ENCODE measurements at regions not wholly inside any gene's neighbourhood (a gene's known extent, or its start where the extent isn't known, plus 50 kb on each side); places are given as distances from the start of the nearest gene placed in this dataset.

DNA sequence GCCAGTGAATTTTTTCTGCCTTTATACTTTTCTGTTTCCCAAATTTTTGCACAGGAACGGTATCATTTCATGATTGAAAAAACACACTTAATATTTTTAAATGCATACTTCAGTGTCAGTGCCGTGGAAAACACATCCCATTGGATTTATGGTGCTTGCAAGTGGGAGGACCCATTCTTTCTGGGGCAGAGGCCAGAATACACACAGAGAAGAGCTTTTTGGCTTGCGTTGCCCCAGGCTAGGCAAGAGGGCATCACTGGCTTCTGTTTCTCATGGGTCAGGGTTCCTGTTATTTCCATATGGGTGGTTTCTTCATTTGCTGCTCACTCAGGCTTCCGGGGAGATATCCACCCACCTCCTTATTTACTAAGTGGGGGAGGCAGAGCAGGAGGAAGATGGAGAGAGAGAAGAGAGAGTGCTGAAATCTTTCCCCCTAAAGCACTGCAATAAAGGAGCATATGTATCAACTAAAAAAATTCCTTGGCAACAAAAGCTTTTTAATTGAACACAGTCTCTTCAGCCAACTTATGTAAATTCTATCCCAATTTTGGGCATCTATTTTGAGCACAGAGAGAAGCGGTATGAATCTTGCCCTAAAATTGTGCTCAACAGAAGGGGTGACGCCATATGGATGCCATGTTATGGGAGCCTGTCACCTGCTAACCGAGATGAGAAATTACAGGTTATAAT is 66.0 kb upstream of the KIRREL3 start:
- Histone ChIP-seq H3K36me3 (no peaks in the 10 kb centered on the region), H3K9me3 (no peaks in the 10 kb centered on the region), H3K4me3 (no peak overlapping the region), H3K4me1 (no peaks in the 10 kb centered on the region), H3K27ac (replicated peaks in 1 of 4) (no peak overlapping the region), H3K27me3 (no peaks in the 10 kb centered on the region)
- DNase-seq (ENCODE audit: extremely low spot score) = no peak
- intact Hi-C loops (cut with DNase I) = no loop called here
- 54% methylated on average over 6 of the region's 7 CpGs for WGBS
- TF ChIP-seq POLR2AphosphoS5 (IDR thresholded peaks at IDR 0.05) = no peak
- TF ChIP-seq, protein P1, sequence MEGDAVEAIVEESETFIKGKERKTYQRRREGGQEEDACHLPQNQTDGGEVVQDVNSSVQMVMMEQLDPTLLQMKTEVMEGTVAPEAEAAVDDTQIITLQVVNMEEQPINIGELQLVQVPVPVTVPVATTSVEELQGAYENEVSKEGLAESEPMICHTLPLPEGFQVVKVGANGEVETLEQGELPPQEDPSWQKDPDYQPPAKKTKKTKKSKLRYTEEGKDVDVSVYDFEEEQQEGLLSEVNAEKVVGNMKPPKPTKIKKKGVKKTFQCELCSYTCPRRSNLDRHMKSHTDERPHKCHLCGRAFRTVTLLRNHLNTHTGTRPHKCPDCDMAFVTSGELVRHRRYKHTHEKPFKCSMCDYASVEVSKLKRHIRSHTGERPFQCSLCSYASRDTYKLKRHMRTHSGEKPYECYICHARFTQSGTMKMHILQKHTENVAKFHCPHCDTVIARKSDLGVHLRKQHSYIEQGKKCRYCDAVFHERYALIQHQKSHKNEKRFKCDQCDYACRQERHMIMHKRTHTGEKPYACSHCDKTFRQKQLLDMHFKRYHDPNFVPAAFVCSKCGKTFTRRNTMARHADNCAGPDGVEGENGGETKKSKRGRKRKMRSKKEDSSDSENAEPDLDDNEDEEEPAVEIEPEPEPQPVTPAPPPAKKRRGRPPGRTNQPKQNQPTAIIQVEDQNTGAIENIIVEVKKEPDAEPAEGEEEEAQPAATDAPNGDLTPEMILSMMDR (IDR thresholded peaks at IDR 0.05) = no peak
- no peak for TF ChIP-seq POLR2A (IDR thresholded peaks at IDR 0.05; ENCODE audit: low read depth)
- TF ChIP-seq EP300 (IDR thresholded peaks at IDR 0.05) = no peak

DNA sequence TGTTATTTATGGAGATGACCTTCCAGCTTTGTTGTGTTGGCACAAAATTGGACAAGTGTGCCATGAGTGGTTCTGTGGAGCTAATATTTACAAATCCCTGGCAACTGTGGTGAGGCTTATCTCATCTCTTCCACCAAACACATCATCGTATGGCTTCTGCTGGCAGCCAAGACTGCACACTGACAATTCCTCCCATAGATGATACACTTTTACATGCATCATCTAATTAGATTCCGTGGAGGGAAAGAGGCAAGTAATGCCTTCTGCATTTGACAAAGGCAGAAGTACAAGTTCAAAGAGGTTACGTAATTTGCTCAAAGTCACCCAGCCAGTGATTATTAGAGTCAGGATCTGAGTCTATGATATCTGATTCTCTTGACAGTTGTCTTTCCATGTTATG is 62.7 kb upstream of the KIRREL3 start:
- intact Hi-C loops (cut with DNase I) = no loop called here
- WGBS = 66% methylated on average over 3 of the region's 3 CpGs
- Histone ChIP-seq H3K9me3 (no peaks in the 10 kb centered on the region), H3K27me3 (peaks cover 0 to 3% (median 0%) of the 10 kb centered on the region in 4 donors), H3K36me3 (no peaks in the 10 kb centered on the region), H3K4me1 (no peaks in the 10 kb centered on the region), H3K4me3 (no peak overlapping the region), H3K27ac (replicated peaks in 1 of 4) (no peak overlapping the region)
- TF ChIP-seq, protein P1 (IDR thresholded peaks at IDR 0.05) = no peak
- TF ChIP-seq EP300 (IDR thresholded peaks at IDR 0.05) (no peak), POLR2AphosphoS5 (IDR thresholded peaks at IDR 0.05) (no peak)
- no peak for DNase-seq (ENCODE audit: extremely low spot score)

- Histone ChIP-seq H3K27me3 (peaks cover 0 to 3% (median 0%) of the 10 kb centered on the region in 4 donors), H3K4me1 (no peaks in the 10 kb centered on the region), H3K4me3 (no peak overlapping the region), H3K36me3 (no peaks in the 10 kb centered on the region), H3K9me3 (no peaks in the 10 kb centered on the region), H3K27ac (replicated peaks in 1 of 4) (no peak overlapping the region)
- no peak for DNase-seq (ENCODE audit: extremely low spot score)
- TF ChIP-seq POLR2A (IDR thresholded peaks at IDR 0.05; ENCODE audit: low read depth) (no peak), POLR2AphosphoS5 (IDR thresholded peaks at IDR 0.05) (no peak), EP300 (IDR thresholded peaks at IDR 0.05) (no peak)
- TF ChIP-seq, protein P1 (IDR thresholded peaks at IDR 0.05) = no peak
- intact Hi-C loops (cut with DNase I) = no loop called here
These were observed 61.4 kb upstream of the KIRREL3 start for GRCh38 chr11:127061947-127062346.

- Histone ChIP-seq H3K27ac (replicated peaks in 1 of 4) (no peak overlapping the region), H3K4me1 (no peaks in the 10 kb centered on the region), H3K9me3 (no peaks in the 10 kb centered on the region), H3K27me3 (peaks cover 0 to 3% (median 0%) of the 10 kb centered on the region in 4 donors), H3K4me3 (no peak overlapping the region), H3K36me3 (no peaks in the 10 kb centered on the region)
- intact Hi-C loops (cut with DNase I) = no loop called here
- no peak for DNase-seq (ENCODE audit: extremely low spot score)
- TF ChIP-seq POLR2A (IDR thresholded peaks at IDR 0.05; ENCODE audit: low read depth) (no peak), EP300 (IDR thresholded peaks at IDR 0.05) (no peak)
- WGBS = 79% methylated on average over 7 of the region's 7 CpGs
These were observed 59.2 kb upstream of the KIRREL3 start for GRCh38 chr11:127059750-127060149.

GRCh38 chr11:127059286-127059685 is 58.7 kb upstream of the KIRREL3 start:
- peaks cover 0 to 3% (median 0%) of the 10 kb centered on the region in 4 donors for H3K27me3 ChIP-seq
- TF ChIP-seq POLR2A (IDR thresholded peaks at IDR 0.05; ENCODE audit: low read depth) = no peak
- TF ChIP-seq, protein P1 (IDR thresholded peaks at IDR 0.05) = no peak
- H3K27ac ChIP-seq (replicated peaks in 1 of 4) = no peak overlapping the region
- no peaks in the 10 kb centered on the region for H3K36me3 ChIP-seq
- H3K4me3 ChIP-seq = no peak overlapping the region
- 82% methylated on average over 11 of the region's 11 CpGs for WGBS
- no peaks in the 10 kb centered on the region for H3K9me3 ChIP-seq
- no peaks in the 10 kb centered on the region for H3K4me1 ChIP-seq
- intact Hi-C loops (cut with DNase I) = no loop called here
- no peak for DNase-seq (ENCODE audit: extremely low spot score)
